ENCODE measurements at regions not wholly inside any gene's neighbourhood (a gene's known extent, or its start where the extent isn't known, plus 50 kb on each side); places are given as distances from the start of the nearest gene placed in this dataset.

- TF ChIP-seq CTCF (conservative IDR thresholded peaks at IDR 0.05), result no peak
- no peak for TF ChIP-seq ZFX (IDR thresholded peaks at IDR 0.05)
Measured at GRCh38 chr15:92772626-92773244, 117.2 kb upstream of the FAM174B start.

Measured in C4-2B (cell line).